ENCODE measurements at regions not wholly inside any gene's neighbourhood (a gene's known extent, or its start where the extent isn't known, plus 50 kb on each side); places are given as distances from the start of the nearest gene placed in this dataset.

- ChIA-PET CTCF (interaction anchor here (0.6 to 1.9 kb wide), 3 partner anchors 9 to 788 kb away, joined by 3 to 9 read pairs (median 3); no protein-coding TSS in a partner anchor), POLR2A (interaction anchor here (0.7 kb wide), 1 partner anchor 26 kb away, joined by 3 read pairs; no protein-coding TSS in a partner anchor)
- no peaks in the 10 kb centered on the region for H3K36me3 Mint-ChIP-seq (ENCODE audit: insufficient read depth, unreplicated experiment)
- H3K9me3 Mint-ChIP-seq (ENCODE audit: unreplicated experiment), result peaks cover 14% of the 10 kb centered on the region
- H3K27me3 Mint-ChIP-seq (ENCODE audit: insufficient read depth, unreplicated experiment), result no peaks in the 10 kb centered on the region
- intact Hi-C loops (cut with micrococcal nuclease), result no loop called here
- TF ChIP-seq CTCF (IDR thresholded peaks at IDR 0.05; ENCODE audit: unreplicated experiment), result no peak
- H3K4me3 Mint-ChIP-seq (ENCODE audit: unreplicated experiment), result no peak overlapping the region
- H3K27ac Mint-ChIP-seq (ENCODE audit: low read depth, unreplicated experiment), result no peak overlapping the region
- H3K4me1 Mint-ChIP-seq (ENCODE audit: insufficient read depth, unreplicated experiment), result no peaks in the 10 kb centered on the region
- no peak for DNase-seq (ENCODE audit: unreplicated experiment)
- no TSS peak for BruUV-seq (replicated peaks)
Observed at GRCh38 chr5:164484948-164485347, 979.5 kb downstream of the MAT2B start.

GRCh38 chr5:164487939-164488338 lies 982.5 kb downstream of the MAT2B start:
- Mint-ChIP-seq H3K4me3 (ENCODE audit: unreplicated experiment) (no peak overlapping the region), H3K36me3 (ENCODE audit: insufficient read depth, unreplicated experiment) (no peaks in the 10 kb centered on the region), H3K27ac (ENCODE audit: low read depth, unreplicated experiment) (no peak overlapping the region), H3K4me1 (ENCODE audit: insufficient read depth, unreplicated experiment) (no peaks in the 10 kb centered on the region), H3K9me3 (ENCODE audit: unreplicated experiment) (peaks cover 5% of the 10 kb centered on the region), H3K27me3 (ENCODE audit: insufficient read depth, unreplicated experiment) (no peaks in the 10 kb centered on the region)
- ChIA-PET POLR2A (interaction anchor here (1.5 kb wide), 1 partner anchor 44 kb away, joined by 4 read pairs; no protein-coding TSS in a partner anchor), CTCF (interaction anchor here (0.8 to 2.7 kb wide), 3 partner anchors 12 to 474 kb away, joined by 4 to 15 read pairs (median 5); no protein-coding TSS in a partner anchor)
- no TSS peak for BruUV-seq (replicated peaks)
- no peak for DNase-seq (ENCODE audit: unreplicated experiment)
- intact Hi-C loops (cut with micrococcal nuclease), result no loop called here
- TF ChIP-seq CTCF (IDR thresholded peaks at IDR 0.05; ENCODE audit: unreplicated experiment), result no peak

GRCh38 chr5:164497311-164498064 lies 992.1 kb downstream of the MAT2B start:
- Mint-ChIP-seq H3K27ac (ENCODE audit: low read depth, unreplicated experiment) (no peak overlapping the region), H3K9me3 (ENCODE audit: unreplicated experiment) (peaks cover 5% of the 10 kb centered on the region), H3K36me3 (ENCODE audit: insufficient read depth, unreplicated experiment) (no peaks in the 10 kb centered on the region), H3K4me1 (ENCODE audit: insufficient read depth, unreplicated experiment) (no peaks in the 10 kb centered on the region), H3K4me3 (ENCODE audit: unreplicated experiment) (no peak overlapping the region), H3K27me3 (ENCODE audit: insufficient read depth, unreplicated experiment) (no peaks in the 10 kb centered on the region)
- DNase-seq (ENCODE audit: unreplicated experiment), result no peak
- no TSS peak for BruUV-seq (replicated peaks)
- TF ChIP-seq CTCF (IDR thresholded peaks at IDR 0.05; ENCODE audit: unreplicated experiment), result no peak
- ChIA-PET POLR2A (no interaction called here), CTCF (interaction anchor here (0.6 to 2.1 kb wide), 6 partner anchors 21 to 928 kb away, joined by 3 to 5 read pairs (median 3); no protein-coding TSS in a partner anchor)
- intact Hi-C loops (cut with micrococcal nuclease), result no loop called here

- CTCF ChIA-PET, result interaction anchor here (0.5 to 0.7 kb wide), 4 partner anchors 415 to 929 kb away, joined by 3 to 4 read pairs (median 3); no protein-coding TSS in a partner anchor
- intact Hi-C loops (cut with micrococcal nuclease), result no loop called here
Observed at GRCh38 chr5:164498438-164498837, 993.0 kb downstream of the MAT2B start.

More at GRCh38 chr5:164498438-164498837, 993.0 kb downstream of the MAT2B start:
- H3K4me1 Mint-ChIP-seq (ENCODE audit: insufficient read depth, unreplicated experiment), result no peaks in the 10 kb centered on the region
- DNase-seq (ENCODE audit: unreplicated experiment), result no peak
- peaks cover under 1% of the 10 kb centered on the region for H3K9me3 Mint-ChIP-seq (ENCODE audit: unreplicated experiment)
- POLR2A ChIA-PET, result no interaction called here
- H3K4me3 Mint-ChIP-seq (ENCODE audit: unreplicated experiment), result no peak overlapping the region
- H3K27ac Mint-ChIP-seq (ENCODE audit: low read depth, unreplicated experiment), result no peak overlapping the region
- no TSS peak for BruUV-seq (replicated peaks)
- no peak for TF ChIP-seq CTCF (IDR thresholded peaks at IDR 0.05; ENCODE audit: unreplicated experiment)
- no peaks in the 10 kb centered on the region for H3K27me3 Mint-ChIP-seq (ENCODE audit: insufficient read depth, unreplicated experiment)
- no peaks in the 10 kb centered on the region for H3K36me3 Mint-ChIP-seq (ENCODE audit: insufficient read depth, unreplicated experiment)

All from MCF 10A (cell line).